ENCODE measurements at regions not wholly inside any gene's neighbourhood (a gene's known extent, or its start where the extent isn't known, plus 50 kb on each side); places are given as distances from the start of the nearest gene placed in this dataset.

- TF ChIP-seq EZH2 (IDR thresholded peaks at IDR 0.05; ENCODE audit: low read depth, low read length, severe bottlenecking) (no peak), SP2 (IDR thresholded peaks at IDR 0.05; ENCODE audit: low read length) (no peak), ASH2L (IDR thresholded peaks at IDR 0.05; ENCODE audit: low read length) (no peak), GTF2F1 (IDR thresholded peaks at IDR 0.05; ENCODE audit: borderline replicate concordance, low read depth, low read length) (no peak)
Observed at GRCh38 chr3:103494512-103494911, 1059.7 kb downstream of the ZPLD1 start (continued).
